Right lobe of liver (tissue), 6 donors: ENCODE measurements at regions not wholly inside any gene's neighbourhood (a gene's known extent, or its start where the extent isn't known, plus 50 kb on each side); places are given as distances from the start of the nearest gene placed in this dataset.
A peak's percentile ranks its signal among the peaks of the same experiment; 100 is the strongest.

Experiments used
- ATAC-seq, 4 donors: fragments of 200-7000 bp; cut with Tn5 transposase; one replicate each; pipeline ENCODE4 v1.9.1; 2020; ENCODE audit warnings: mild to moderate bottlenecking in 4 of 4, moderate library complexity in 4 of 4
- DNase-seq, 3 donors: peaks; one replicate each; pipeline ENCODE4 v3.0.0-alpha.2; 2020
- H3K27ac ChIP-seq, 3 donors: fragments of 200-600 bp; one replicate each; pipeline ENCODE4 v1.8.0; 2022
- H3K27me3 ChIP-seq, 2 donors: fragments of 200-600 bp; one replicate each; pipeline ENCODE4 v1.8.0; 2022
- H3K36me3 ChIP-seq, 4 donors: fragments of 200-600 bp; sonication (generic) in 1 of 4; one replicate each; pipeline versions ENCODE4 v1.5.1 to v1.8.0; 2017 to 2022; ENCODE audit warnings: control low read depth in 1 of 4
- H3K4me1 ChIP-seq, 4 donors: fragments of 200-600 bp; sonication (generic) in 1 of 4; one replicate each; pipeline versions ENCODE4 v1.5.1 to v1.8.0; 2017 to 2022; ENCODE audit warnings: control low read depth in 1 of 4
- H3K4me3 ChIP-seq, 3 donors: fragments of 200-600 bp; one replicate each; pipeline ENCODE4 v1.8.0; 2022
- H3K9me3 ChIP-seq, 4 donors: fragments of 200-600 bp; sonication (generic) in 1 of 4; one replicate each; pipeline versions ENCODE4 v1.5.1 to v1.8.0; 2017 to 2022; ENCODE audit warnings: control low read depth in 1 of 4
- POLR2A ChIP-seq: fragments of 450-650 bp; IDR thresholded peaks from one replicate; pipeline ENCODE4 v1.6.1; 2017; ENCODE audit warnings: antibody characterized with exemption, mild to moderate bottlenecking
- WGBS: methylation state at CpG from one replicate; pipeline ENCODE4 v1.1.6; 2018; ENCODE audit warnings: low coverage, low lambda C conversion rate; ENCODE audit not compliant: insufficient coverage; ENCODE audit errors: missing lambda C conversion rate; 5-methylcytosine and 5-hydroxymethylcytosine counted together
- intact Hi-C, 2 donors: fragments of 100-400 bp; cut with DNase I; formaldehyde crosslinking; loops; one replicate each; pipeline versions ENCODE4 v1.11.2 to v1.14.1; 2022
- TF ChIP-seq, protein P1 (sequence below), 4 donors: fragments of 200-600 bp in 3 of 4; fragments of 450-650 bp in 1 of 4; IDR thresholded peaks; one replicate each; pipeline versions ENCODE4 v1.5.1 to v1.8.0; 2016 to 2022; ENCODE audit warnings: antibody characterized with exemption in 4 of 4, mild to moderate bottlenecking in 2 of 4
- donor health status: DM: no; HTN: yes; CAD: no.
- donor health status: DM: no; HTN: no; CAD: no.
- donor health status: DM: no; HTN: no; CAD: no.
- donor health status: DM: no; HTN: yes; CAD: no.
- donor health status: DM: no; HTN: yes; CAD: no.

DNA sequence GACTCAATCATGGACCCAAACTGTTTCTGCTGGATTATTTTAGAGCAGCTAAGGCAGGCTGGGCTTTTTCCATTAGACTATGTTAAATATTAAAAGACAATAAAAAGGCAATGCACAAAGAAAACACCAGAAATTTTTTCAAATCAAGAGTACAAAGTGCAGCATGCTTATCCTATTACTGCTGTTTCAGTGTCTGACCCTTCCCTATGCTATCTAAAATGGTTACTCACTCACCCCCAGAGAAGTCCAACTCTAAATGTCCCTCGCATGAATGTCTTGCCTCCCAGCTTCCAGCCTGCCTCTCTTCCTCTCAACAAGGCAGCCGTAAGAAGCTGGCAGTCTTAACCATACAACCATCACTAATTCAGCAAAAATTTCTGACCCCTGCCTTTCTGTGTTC is 108.7 kb upstream of the SYT6 start:
- no peak for DNase-seq
- Histone ChIP-seq H3K9me3 (no peaks in the 10 kb centered on the region), H3K27ac (no peak overlapping the region), H3K4me3 (no peak overlapping the region), H3K36me3 (no peaks in the 10 kb centered on the region), H3K4me1 (no peaks in the 10 kb centered on the region), H3K27me3 (no peaks in the 10 kb centered on the region)
- intact Hi-C loops, result no loop called here
- ATAC-seq, result peak in 1 of 4 donors; percentile 28
- TF ChIP-seq POLR2A, result no peak
- TF ChIP-seq, protein P1, sequence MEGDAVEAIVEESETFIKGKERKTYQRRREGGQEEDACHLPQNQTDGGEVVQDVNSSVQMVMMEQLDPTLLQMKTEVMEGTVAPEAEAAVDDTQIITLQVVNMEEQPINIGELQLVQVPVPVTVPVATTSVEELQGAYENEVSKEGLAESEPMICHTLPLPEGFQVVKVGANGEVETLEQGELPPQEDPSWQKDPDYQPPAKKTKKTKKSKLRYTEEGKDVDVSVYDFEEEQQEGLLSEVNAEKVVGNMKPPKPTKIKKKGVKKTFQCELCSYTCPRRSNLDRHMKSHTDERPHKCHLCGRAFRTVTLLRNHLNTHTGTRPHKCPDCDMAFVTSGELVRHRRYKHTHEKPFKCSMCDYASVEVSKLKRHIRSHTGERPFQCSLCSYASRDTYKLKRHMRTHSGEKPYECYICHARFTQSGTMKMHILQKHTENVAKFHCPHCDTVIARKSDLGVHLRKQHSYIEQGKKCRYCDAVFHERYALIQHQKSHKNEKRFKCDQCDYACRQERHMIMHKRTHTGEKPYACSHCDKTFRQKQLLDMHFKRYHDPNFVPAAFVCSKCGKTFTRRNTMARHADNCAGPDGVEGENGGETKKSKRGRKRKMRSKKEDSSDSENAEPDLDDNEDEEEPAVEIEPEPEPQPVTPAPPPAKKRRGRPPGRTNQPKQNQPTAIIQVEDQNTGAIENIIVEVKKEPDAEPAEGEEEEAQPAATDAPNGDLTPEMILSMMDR (IDR thresholded peaks at IDR 0.05), result no peak
- whole genome bisulfite sequencing, result 41% methylated on average over 2 of the region's 2 CpGs

DNA sequence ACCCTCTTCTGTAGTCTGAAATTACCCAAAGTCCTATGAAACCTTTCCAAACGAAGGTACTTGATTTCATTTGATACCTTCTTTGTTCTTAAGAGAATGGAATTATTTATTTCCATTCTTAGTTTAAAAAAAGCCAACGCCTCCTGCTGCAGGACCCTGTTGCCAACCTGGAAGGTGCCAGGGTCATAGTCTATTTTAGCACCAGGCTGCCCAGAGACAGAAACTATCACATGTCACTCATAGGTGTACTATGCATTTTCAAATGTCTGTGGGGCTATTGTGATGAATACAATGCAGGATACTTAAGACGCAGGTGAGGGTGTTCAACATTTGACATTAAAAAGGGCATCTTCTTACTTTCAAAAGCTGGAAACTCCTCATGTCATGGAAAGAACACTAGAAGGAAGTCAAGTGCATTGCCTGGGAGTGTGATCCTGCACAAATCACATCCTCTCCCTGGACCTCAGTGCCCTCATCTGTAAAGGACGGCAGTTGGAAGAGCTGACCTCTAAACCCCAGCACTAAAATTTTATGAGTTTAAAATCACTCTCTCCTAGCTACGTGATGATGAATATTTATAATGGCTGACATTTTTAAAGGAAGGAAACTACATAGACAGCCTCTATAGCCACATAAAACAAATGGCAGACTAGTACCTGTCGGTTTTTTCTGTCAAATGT is 107.3 kb upstream of the SYT6 start:
- WGBS, result 51% methylated on average over 6 of the region's 6 CpGs
- no peaks in the 10 kb centered on the region for H3K4me1 ChIP-seq
- ATAC-seq (no peak), DNase-seq (no peak)
- no peaks in the 10 kb centered on the region for H3K27me3 ChIP-seq
- intact Hi-C loops, result no loop called here
- H3K36me3 ChIP-seq, result no peaks in the 10 kb centered on the region
- TF ChIP-seq POLR2A, result no peak
- TF ChIP-seq, protein P1 (IDR thresholded peaks at IDR 0.05), result no peak
- H3K9me3 ChIP-seq, result no peaks in the 10 kb centered on the region
- H3K27ac ChIP-seq, result no peak overlapping the region
- no peak overlapping the region for H3K4me3 ChIP-seq

DNA sequence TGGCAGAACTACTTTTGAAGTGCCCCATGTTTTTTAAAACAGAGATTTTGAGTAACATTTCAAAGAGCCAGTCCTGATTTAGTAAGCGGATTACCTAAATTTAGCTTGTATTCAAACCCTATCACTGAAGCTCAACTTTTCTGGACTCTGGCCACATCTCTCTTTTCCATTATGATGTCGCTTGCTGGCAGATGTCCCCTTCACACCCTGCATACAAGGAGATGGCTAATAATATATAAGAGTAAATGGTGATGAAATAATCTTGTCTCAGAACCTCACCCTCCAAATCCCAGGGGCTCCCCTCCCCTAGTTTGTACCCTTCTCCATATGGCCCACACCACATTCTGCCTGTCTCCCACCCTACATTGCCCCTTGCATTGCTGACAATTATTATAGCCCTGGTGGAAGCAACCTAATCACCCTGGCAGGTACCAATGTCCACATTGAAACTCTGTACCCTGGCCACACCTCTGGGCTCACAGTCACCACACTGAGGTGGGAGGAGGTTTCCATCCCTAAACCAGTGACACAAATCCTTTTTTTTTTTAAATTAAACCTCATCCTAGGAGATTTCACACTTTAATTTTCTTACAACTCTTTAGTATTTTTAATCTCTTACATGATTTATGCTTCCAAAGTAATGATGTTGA is 106.0 kb upstream of the SYT6 start:
- no peaks in the 10 kb centered on the region for H3K36me3 ChIP-seq
- no peak overlapping the region for H3K4me3 ChIP-seq
- no peak for DNase-seq
- no peak overlapping the region for H3K27ac ChIP-seq
- TF ChIP-seq, protein P1 (IDR thresholded peaks at IDR 0.05), result no peak
- TF ChIP-seq POLR2A, result no peak
- no peaks in the 10 kb centered on the region for H3K27me3 ChIP-seq
- H3K9me3 ChIP-seq, result no peaks in the 10 kb centered on the region
- no peaks in the 10 kb centered on the region for H3K4me1 ChIP-seq
- intact Hi-C loops, result no loop called here
- WGBS, result 82% methylated on average over 2 of the region's 2 CpGs
- ATAC-seq, result no peak

DNA sequence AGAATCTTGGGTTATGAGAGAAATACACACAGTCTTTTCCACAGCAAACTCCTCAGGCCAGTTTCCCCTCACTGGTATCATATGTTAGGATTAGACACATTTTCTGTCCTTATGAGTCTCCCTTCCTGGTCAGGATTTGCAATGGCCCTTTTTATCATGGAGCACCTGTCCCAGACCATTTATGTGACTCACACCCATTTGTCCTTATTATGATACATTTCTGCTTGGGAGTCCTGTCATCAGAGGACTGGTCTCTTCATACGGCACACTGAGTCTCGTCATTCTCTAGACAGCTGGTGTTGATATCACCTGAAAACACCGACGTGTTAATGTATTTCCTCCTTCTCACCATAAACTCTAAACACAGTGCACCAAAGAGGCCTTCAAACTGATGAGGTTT is 105.0 kb upstream of the SYT6 start:
- no peaks in the 10 kb centered on the region for H3K9me3 ChIP-seq
- no peak overlapping the region for H3K4me3 ChIP-seq
- H3K27ac ChIP-seq, result no peak overlapping the region
- no peaks in the 10 kb centered on the region for H3K4me1 ChIP-seq
- TF ChIP-seq, protein P1 (IDR thresholded peaks at IDR 0.05), result no peak
- TF ChIP-seq POLR2A, result no peak
- intact Hi-C loops, result no loop called here
- 69% methylated on average over 4 of the region's 4 CpGs for whole genome bisulfite sequencing
- H3K36me3 ChIP-seq, result no peaks in the 10 kb centered on the region
- H3K27me3 ChIP-seq, result no peaks in the 10 kb centered on the region
- DNase-seq (no peak), ATAC-seq (no peak)
